ENCODE measurements at regions not wholly inside any gene's neighbourhood (a gene's known extent, or its start where the extent isn't known, plus 50 kb on each side); places are given as distances from the start of the nearest gene placed in this dataset.

- DNase-seq (ENCODE audit: extremely low read depth in 1 of 4, low spot score in 3 of 4) (no peak), ATAC-seq (no peak), FAIRE-seq (no peak)
- WGBS (ENCODE audit: insufficient coverage, low coverage, missing lambda C conversion rate): 0% methylated on average over 7 of the region's 7 CpGs
- CTCF ChIA-PET (ENCODE audit: low intra/inter-chr PET ratio): no interaction called here
- H3K79me2 ChIP-seq (ENCODE audit: control insufficient read depth, insufficient read depth, low read length): no peaks in the 10 kb centered on the region
- no peak overlapping the region for H3K27ac ChIP-seq (ENCODE audit: extremely low read depth, low read depth, low read length)
- BruUV-seq (replicated peaks): no TSS peak
- intact Hi-C loops (cut with micrococcal nuclease) (no loop called here), in situ Hi-C loops (cut with MboI) (no loop called here)
- no peak overlapping the region for H3K4me3 ChIP-seq
- no peak overlapping the region for H3K4me2 ChIP-seq (ENCODE audit: insufficient read depth, low read length)
- no peak overlapping the region for H3K9ac ChIP-seq (ENCODE audit: insufficient read depth in 1 of 2, low read depth in 2 of 2, low read length in 2 of 2)
- no peak overlapping the region for H2AFZ ChIP-seq (ENCODE audit: low read depth, low read length)
- H3K9me1 ChIP-seq (ENCODE audit: control insufficient read depth, insufficient read depth, low read length): no peaks in the 10 kb centered on the region
- no peak for TF ChIP-seq KLF16 (IDR thresholded peaks at IDR 0.05)
- TF ChIP-seq ZMIZ1 (IDR thresholded peaks at IDR 0.05; ENCODE audit: low read depth in 2 of 2, low read length in 2 of 2): no peak
- TF ChIP-seq ZNF707 (CRISPR knock-in tag; conservative IDR thresholded peaks at IDR 0.05): no peak
- no peak for TF ChIP-seq ZFP36 (IDR thresholded peaks at IDR 0.05; ENCODE audit: low read depth, low read length, partially characterized antibody)
- TF ChIP-seq ZZZ3 (IDR thresholded peaks at IDR 0.05): no peak
- no peak for TF ChIP-seq TBP (optimal IDR thresholded peaks at IDR 0.05; ENCODE audit: low read depth, low read length)
- no peak for TF ChIP-seq ZNF23 (CRISPR knock-in tag; IDR thresholded peaks at IDR 0.05)
- TF ChIP-seq LARP7 (IDR thresholded peaks at IDR 0.05): no peak
- H4K20me1 ChIP-seq (replicated peaks; ENCODE audit: control insufficient read depth, insufficient read depth, low read length): no peaks in the 10 kb centered on the region
- no peaks in the 10 kb centered on the region; a peak in 1 of 5 replicates for H3K27me3 ChIP-seq (ENCODE audit: control insufficient read depth in 2 of 2, insufficient read depth in 2 of 2, low read length in 2 of 2)
- no peaks in the 10 kb centered on the region for H3K36me3 ChIP-seq (ENCODE audit: control insufficient read depth, insufficient read depth, low read length)
- POLR2A ChIA-PET: no interaction called here
- H3K4me1 ChIP-seq (replicated peaks in 1 of 2; ENCODE audit: control insufficient read depth in 2 of 2, insufficient read depth in 2 of 2, low read length in 2 of 2): no peaks in the 10 kb centered on the region
- H3K9me3 ChIP-seq (replicated peaks; ENCODE audit: control insufficient read depth, insufficient read depth, low read depth, low read length): no peaks in the 10 kb centered on the region
Measured at GRCh38 chr9:86643946-86644674, 289.9 kb upstream of the TUT7 start.

Data from K562 (cell line).